ENCODE measurements at regions not wholly inside any gene's neighbourhood (a gene's known extent, or its start where the extent isn't known, plus 50 kb on each side); places are given as distances from the start of the nearest gene placed in this dataset.
"Not testable (repeated sequence)": the region's sequence is repeated elsewhere in the genome, so short reads cannot be mapped to it uniquely, and the experiment has no call there.

GRCh38 chr11:12604557-12605153 is 69.6 kb upstream of the TEAD1 start:
- no peaks in the 10 kb centered on the region for H3K27me3 ChIP-seq (replicated peaks; ENCODE audit: control insufficient read depth, insufficient read depth, low read length)
- no peak for DNase-seq (ENCODE audit: extremely low read depth, insufficient read length)
- TF ChIP-seq CTCF (IDR thresholded peaks at IDR 0.05; ENCODE audit: insufficient read depth, low read length, poor library complexity, severe bottlenecking), result no peak
- no peaks in the 10 kb centered on the region for H3K36me3 ChIP-seq (ENCODE audit: control insufficient read depth, insufficient read depth, low read length)
- H3K4me3 ChIP-seq (replicated peaks; ENCODE audit: low read depth, low read length), result no peak overlapping the region

DNA sequence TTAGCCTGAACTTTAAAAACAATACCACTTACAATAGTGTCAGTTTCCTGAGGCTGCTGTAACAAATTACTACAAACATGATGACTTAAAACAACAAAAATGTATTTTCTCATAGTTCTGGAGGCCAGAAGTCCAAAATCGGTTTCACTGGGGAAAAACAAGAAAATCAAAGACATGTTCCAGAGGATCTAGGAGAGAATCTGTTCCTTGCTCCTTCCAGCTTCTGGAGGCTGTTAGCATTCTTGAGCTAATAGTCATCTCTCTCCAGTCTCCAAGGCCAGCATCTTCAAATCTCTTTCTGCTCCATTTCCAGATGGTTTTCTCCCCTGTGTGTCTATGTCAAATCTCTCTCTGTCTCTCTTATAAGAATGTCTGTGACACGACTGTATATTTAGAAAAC is 67.6 kb upstream of the TEAD1 start:
- DNase-seq (ENCODE audit: extremely low read depth, insufficient read length), result no peak
- no peaks in the 10 kb centered on the region for H3K36me3 ChIP-seq (ENCODE audit: control insufficient read depth, insufficient read depth, low read length)
- H3K27me3 ChIP-seq (replicated peaks; ENCODE audit: control insufficient read depth, insufficient read depth, low read length), result no peaks in the 10 kb centered on the region

GRCh38 chr11:12608678-12609077 is 65.5 kb upstream of the TEAD1 start:
- H3K4me3 ChIP-seq (replicated peaks; ENCODE audit: low read depth, low read length); H3K27me3 ChIP-seq (replicated peaks; ENCODE audit: control insufficient read depth, insufficient read depth, low read length); DNase-seq (ENCODE audit: extremely low read depth, insufficient read length): not testable (repeated sequence)

More for the DNA sequence above, 67.6 kb upstream of the TEAD1 start:
- no peak for TF ChIP-seq CTCF (IDR thresholded peaks at IDR 0.05; ENCODE audit: insufficient read depth, low read length, poor library complexity, severe bottlenecking)
- H3K4me3 ChIP-seq (replicated peaks; ENCODE audit: low read depth, low read length), result no peak overlapping the region

GRCh38 chr11:12611352-12611751 is 62.9 kb upstream of the TEAD1 start:
- Histone ChIP-seq H3K4me3 (replicated peaks; ENCODE audit: low read depth, low read length) (no peak overlapping the region), H3K36me3 (ENCODE audit: control insufficient read depth, insufficient read depth, low read length) (no peaks in the 10 kb centered on the region), H3K27me3 (replicated peaks; ENCODE audit: control insufficient read depth, insufficient read depth, low read length) (no peaks in the 10 kb centered on the region)
- no peak for DNase-seq (ENCODE audit: extremely low read depth, insufficient read length)
- TF ChIP-seq CTCF (IDR thresholded peaks at IDR 0.05; ENCODE audit: insufficient read depth, low read length, poor library complexity, severe bottlenecking), result no peak

More at GRCh38 chr11:12608678-12609077, 65.5 kb upstream of the TEAD1 start:
- not testable (repeated sequence) for H3K36me3 ChIP-seq (ENCODE audit: control insufficient read depth, insufficient read depth, low read length)

DNA sequence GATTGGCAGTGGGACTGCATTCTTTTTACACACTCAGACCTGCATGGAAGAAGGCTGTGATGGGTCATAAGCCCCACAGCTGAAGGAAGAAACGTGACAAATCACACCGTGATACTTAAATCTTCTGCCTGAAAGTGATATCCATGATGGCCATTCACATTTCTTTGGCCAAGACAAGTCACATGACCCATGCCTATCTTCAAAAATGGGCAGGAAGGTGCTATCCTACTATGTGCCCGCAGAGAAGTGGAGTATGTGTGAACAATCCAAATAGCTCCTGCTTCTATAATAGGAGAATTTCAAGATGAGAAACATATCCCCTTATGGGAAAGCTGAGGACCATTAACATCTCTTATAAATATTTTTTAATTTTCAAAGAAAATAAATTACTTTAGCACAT is 56.6 kb upstream of the TEAD1 start:
- H3K4me3 ChIP-seq (replicated peaks; ENCODE audit: low read depth, low read length), result no peak overlapping the region
- no peaks in the 10 kb centered on the region for H3K36me3 ChIP-seq (ENCODE audit: control insufficient read depth, insufficient read depth, low read length)
- H3K27me3 ChIP-seq (replicated peaks; ENCODE audit: control insufficient read depth, insufficient read depth, low read length), result no peaks in the 10 kb centered on the region
- no peak for TF ChIP-seq CTCF (IDR thresholded peaks at IDR 0.05; ENCODE audit: insufficient read depth, low read length, poor library complexity, severe bottlenecking)
- DNase-seq (ENCODE audit: extremely low read depth, insufficient read length), result no peak

- no peak for DNase-seq (ENCODE audit: extremely low read depth, insufficient read length)
- TF ChIP-seq CTCF (IDR thresholded peaks at IDR 0.05; ENCODE audit: insufficient read depth, low read length, poor library complexity, severe bottlenecking), result no peak
- no peaks in the 10 kb centered on the region for H3K36me3 ChIP-seq (ENCODE audit: control insufficient read depth, insufficient read depth, low read length)
- no peaks in the 10 kb centered on the region for H3K27me3 ChIP-seq (replicated peaks; ENCODE audit: control insufficient read depth, insufficient read depth, low read length)
- H3K4me3 ChIP-seq (replicated peaks; ENCODE audit: low read depth, low read length), result no peak overlapping the region
Measured at GRCh38 chr11:12618743-12619540, 55.3 kb upstream of the TEAD1 start.

Measured in GM06990 (cell line).